Glutamatergic neuron (in vitro differentiated cells): ENCODE measurements at regions not wholly inside any gene's neighbourhood (a gene's known extent, or its start where the extent isn't known, plus 50 kb on each side); places are given as distances from the start of the nearest gene placed in this dataset.

Source experiments
- DNase-seq: peaks from one replicate; pipeline ENCODE4 v3.0.0; 2022
- H3K27ac Mint-ChIP-seq: one replicate; pipeline ENCODE4 v1.8.0; 2020; ENCODE audit warnings: mild to moderate bottlenecking, mixed read lengths, inconsistent platforms; ENCODE audit not compliant: unreplicated experiment
- H3K27me3 Mint-ChIP-seq: one replicate; pipeline ENCODE4 v1.8.0; 2020; ENCODE audit warnings: mild to moderate bottlenecking, moderate library complexity, mixed read lengths, inconsistent platforms; ENCODE audit not compliant: unreplicated experiment
- H3K36me3 Mint-ChIP-seq: one replicate; pipeline ENCODE4 v1.8.0; 2020; ENCODE audit warnings: mild to moderate bottlenecking, mixed read lengths, inconsistent platforms; ENCODE audit not compliant: unreplicated experiment
- H3K4me1 Mint-ChIP-seq: one replicate; pipeline ENCODE4 v1.8.0; 2020; ENCODE audit warnings: mild to moderate bottlenecking, low read depth, mixed read lengths, inconsistent platforms; ENCODE audit not compliant: unreplicated experiment
- H3K4me3 Mint-ChIP-seq: one replicate; pipeline ENCODE4 v1.8.0; 2020; ENCODE audit warnings: mild to moderate bottlenecking, mixed read lengths, inconsistent platforms; ENCODE audit not compliant: unreplicated experiment
- H3K9me3 Mint-ChIP-seq: one replicate; pipeline ENCODE4 v1.8.0; 2020; ENCODE audit warnings: mild to moderate bottlenecking, moderate library complexity, mixed read lengths, inconsistent platforms; ENCODE audit not compliant: unreplicated experiment
- CTCF ChIP-seq: fragments of 200-600 bp; sonication (generic); IDR thresholded peaks from one replicate; pipeline ENCODE4 v1.5.0; 2021; ENCODE audit not compliant: partially characterized antibody, unreplicated experiment

DNA sequence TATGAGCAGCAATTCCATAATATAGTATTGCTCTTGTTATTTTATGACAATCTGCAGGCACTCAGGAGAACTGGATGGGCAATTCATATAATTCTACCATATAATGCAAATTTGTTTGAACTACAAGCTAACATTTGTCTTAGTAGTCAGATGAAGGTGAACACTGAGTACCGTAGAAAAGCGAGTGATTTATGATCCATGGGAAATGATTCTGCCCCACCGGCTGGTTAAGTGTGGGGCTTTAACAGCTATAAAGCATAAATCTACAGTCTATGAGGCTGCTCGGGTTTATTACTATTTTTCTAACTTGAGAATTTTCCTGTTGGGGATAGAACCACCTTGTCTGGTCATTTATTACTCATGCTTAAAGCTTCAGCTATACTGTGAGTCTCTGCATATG lies 275.5 kb downstream of the PCDH10 start:
- Mint-ChIP-seq H3K27ac (no peak overlapping the region), H3K27me3 (peaks cover 2% of the 10 kb centered on the region), H3K4me3 (no peak overlapping the region), H3K4me1 (no peaks in the 10 kb centered on the region), H3K36me3 (no peaks in the 10 kb centered on the region), H3K9me3 (no peaks in the 10 kb centered on the region)
- no peak for DNase-seq
- no peak for TF ChIP-seq CTCF

DNA sequence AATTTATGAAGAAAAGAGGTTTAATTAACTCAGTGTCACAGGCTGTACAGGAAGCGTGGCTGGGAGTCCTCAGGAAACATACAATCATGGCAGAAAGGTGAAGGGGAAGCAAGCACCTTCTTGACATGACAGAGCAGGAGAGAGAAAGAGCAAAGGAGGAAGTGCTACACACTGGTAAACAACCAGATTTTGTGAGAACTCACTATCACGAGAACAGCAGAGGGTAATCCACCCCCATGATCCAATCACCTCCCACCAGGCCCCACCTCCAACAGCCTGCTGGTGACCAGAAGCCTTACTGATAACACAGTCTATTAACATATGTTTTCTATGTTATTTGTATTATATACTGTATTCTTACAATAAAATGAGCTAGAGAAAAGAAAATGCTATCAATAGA lies 254.8 kb downstream of the PCDH10 start:
- Mint-ChIP-seq H3K27ac (no peak overlapping the region), H3K36me3 (no peaks in the 10 kb centered on the region), H3K4me1 (no peaks in the 10 kb centered on the region), H3K9me3 (no peaks in the 10 kb centered on the region), H3K27me3 (no peaks in the 10 kb centered on the region), H3K4me3 (no peak overlapping the region)
- no peak for DNase-seq
- TF ChIP-seq CTCF = no peak

DNA sequence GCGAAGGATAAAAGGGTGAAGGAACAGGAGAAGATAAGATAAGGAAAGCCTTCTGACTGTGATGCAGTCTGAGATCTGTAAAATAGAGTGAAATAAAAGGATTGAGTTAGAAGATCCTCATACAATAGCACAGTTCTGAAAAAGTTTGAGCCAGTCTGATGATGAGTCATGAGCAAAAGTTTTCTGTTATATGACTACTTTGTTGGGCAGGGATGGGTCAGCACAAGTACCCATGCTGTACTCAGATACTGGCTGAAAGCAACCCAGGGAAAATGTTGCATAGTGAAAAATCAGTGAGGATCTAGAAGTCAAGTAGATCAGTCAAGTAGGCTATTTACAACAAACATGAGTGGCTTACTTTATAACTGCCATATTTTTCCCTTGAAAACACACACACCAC lies 253.5 kb downstream of the PCDH10 start:
- no peaks in the 10 kb centered on the region for H3K9me3 Mint-ChIP-seq
- H3K27ac Mint-ChIP-seq = no peak overlapping the region
- H3K36me3 Mint-ChIP-seq = no peaks in the 10 kb centered on the region
- no peaks in the 10 kb centered on the region for H3K27me3 Mint-ChIP-seq
- no peak for DNase-seq
- no peak overlapping the region for H3K4me3 Mint-ChIP-seq
- H3K4me1 Mint-ChIP-seq = no peaks in the 10 kb centered on the region
- TF ChIP-seq CTCF = no peak

GRCh38 chr4:133394971-133395627 lies 246.0 kb downstream of the PCDH10 start:
- no peaks in the 10 kb centered on the region for H3K36me3 Mint-ChIP-seq
- no peaks in the 10 kb centered on the region for H3K9me3 Mint-ChIP-seq
- no peaks in the 10 kb centered on the region for H3K27me3 Mint-ChIP-seq
- H3K4me1 Mint-ChIP-seq = no peaks in the 10 kb centered on the region
- TF ChIP-seq CTCF = no peak
- no peak overlapping the region for H3K4me3 Mint-ChIP-seq
- H3K27ac Mint-ChIP-seq = no peak overlapping the region
- no peak for DNase-seq

GRCh38 chr4:133390198-133390855 lies 241.2 kb downstream of the PCDH10 start:
- Mint-ChIP-seq H3K27me3 (no peaks in the 10 kb centered on the region), H3K4me1 (no peaks in the 10 kb centered on the region), H3K27ac (no peak overlapping the region), H3K4me3 (no peak overlapping the region), H3K36me3 (no peaks in the 10 kb centered on the region), H3K9me3 (no peaks in the 10 kb centered on the region)
- DNase-seq = no peak
- TF ChIP-seq CTCF = no peak
